ENCODE measurements at regions not wholly inside any gene's neighbourhood (a gene's known extent, or its start where the extent isn't known, plus 50 kb on each side); places are given as distances from the start of the nearest gene placed in this dataset.
"Not testable (repeated sequence)": the region's sequence is repeated elsewhere in the genome, so short reads cannot be mapped to it uniquely, and the experiment has no call there.

DNA sequence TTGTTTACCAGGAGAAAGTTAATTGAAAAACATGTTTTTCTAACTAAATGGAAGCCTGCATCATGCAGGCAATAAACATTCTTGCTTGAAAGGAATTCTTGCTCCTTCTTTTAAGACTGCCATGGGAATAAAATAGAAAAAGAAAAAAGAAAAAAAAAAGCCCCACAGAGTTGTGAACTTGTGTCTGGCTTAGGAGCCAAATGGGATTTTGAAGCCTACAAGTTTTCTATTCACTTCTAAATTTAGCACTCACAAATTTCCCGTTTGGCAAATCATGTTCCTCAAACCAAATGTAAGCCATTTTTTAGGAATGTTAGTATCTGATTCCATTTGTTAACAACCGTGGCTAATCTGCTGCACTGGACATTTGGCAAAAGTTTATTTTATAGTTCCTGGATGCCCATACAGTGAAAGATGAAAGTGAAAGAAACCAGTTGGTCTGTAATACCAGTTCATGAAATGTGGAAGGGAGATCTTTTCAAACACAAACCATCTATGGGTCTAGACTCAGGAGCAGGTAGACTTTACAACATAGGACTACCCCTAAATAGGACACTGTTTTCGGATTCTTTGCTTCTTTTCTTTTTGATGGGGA is 133.8 kb upstream of the GMNC start:
- FAIRE-seq: no peak

DNA sequence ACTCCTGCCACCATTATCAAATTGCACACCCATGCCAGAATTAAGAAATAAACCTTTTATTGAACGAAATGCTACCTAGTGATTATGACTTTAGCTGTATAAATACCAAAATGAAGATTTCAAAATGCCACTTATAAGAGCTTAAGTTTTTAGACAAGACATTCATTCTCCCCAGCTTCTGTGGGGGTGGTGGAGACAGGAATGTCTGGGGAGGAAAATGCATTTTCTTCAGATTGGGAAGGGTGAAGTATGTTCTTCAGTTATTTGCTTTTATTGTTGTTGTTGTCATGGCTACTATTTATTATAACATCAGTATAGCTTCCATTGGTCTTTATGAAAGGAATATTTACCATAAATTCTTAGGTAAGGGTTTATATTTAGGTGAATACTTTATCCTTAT is 132.7 kb upstream of the GMNC start:
- DNase-seq (ENCODE audit: extremely low spot score, insufficient read length, low read depth): no peak
- FAIRE-seq: no peak

More for the DNA sequence above, 133.8 kb upstream of the GMNC start:
- DNase-seq (ENCODE audit: extremely low spot score, insufficient read length, low read depth): no peak

DNA sequence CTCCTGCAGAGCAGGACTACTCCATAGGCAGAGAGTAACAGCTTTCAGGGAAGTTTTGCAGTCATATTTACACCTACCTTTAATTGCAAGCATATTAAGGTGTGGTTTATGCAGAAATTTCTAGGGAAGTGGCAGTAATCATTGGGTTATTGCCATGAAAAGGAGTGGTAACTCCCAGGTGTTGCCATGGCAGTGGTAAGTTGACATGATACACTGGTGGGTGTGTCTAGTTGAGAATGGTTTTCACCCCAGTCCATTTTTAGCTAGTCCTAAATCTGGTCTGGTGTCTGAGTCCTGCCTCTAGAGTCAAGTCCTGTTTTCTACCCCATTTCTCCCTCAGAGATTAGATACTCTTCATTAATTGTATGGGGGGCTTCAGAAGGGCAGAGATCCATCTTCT is 128.4 kb upstream of the GMNC start:
- no peak for FAIRE-seq
- no peak for DNase-seq (ENCODE audit: extremely low spot score, insufficient read length, low read depth)

DNA sequence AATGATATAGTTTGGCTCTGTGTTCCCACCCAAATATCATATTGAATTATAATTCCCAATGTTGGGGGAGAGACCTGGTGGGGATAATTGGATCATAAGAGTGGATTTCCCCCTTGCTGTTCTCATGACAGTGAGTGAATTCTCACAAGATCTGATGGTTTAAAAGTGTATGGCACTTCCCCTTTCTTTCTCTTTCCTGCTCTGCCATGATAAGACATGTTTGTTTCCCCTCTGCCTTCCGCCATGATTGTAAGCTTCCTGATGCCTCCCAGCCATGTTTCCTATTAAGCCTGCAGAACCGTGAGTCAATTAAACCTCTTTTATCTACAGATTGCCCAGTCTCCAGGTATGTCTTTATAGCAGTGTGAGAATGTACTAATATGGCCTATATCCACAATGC is 126.7 kb upstream of the GMNC start:
- no peak for FAIRE-seq

DNA sequence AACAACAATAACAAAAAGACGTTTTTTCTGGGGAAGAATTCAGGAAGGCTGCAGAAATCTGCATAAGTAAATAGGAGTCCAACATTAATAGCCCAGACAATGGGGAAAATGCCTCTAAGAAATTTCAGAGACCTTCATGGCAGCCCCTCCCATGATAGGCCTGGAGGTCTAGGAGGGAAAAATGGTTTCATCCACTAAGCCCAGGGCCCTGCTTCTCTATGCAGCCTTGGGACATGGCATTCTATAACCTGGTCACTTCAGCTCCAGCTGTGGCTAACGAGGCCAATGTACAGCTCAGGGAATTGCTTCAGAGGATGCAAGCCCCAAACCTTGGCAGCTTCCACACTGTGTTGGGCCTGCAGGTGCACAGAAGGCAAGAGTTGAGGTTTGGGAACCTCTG is 125.6 kb upstream of the GMNC start:
- no peak for DNase-seq (ENCODE audit: extremely low spot score, insufficient read length, low read depth)
- no peak for FAIRE-seq

More for the DNA sequence above, 126.7 kb upstream of the GMNC start:
- no peak for DNase-seq (ENCODE audit: extremely low spot score, insufficient read length, low read depth)

DNA sequence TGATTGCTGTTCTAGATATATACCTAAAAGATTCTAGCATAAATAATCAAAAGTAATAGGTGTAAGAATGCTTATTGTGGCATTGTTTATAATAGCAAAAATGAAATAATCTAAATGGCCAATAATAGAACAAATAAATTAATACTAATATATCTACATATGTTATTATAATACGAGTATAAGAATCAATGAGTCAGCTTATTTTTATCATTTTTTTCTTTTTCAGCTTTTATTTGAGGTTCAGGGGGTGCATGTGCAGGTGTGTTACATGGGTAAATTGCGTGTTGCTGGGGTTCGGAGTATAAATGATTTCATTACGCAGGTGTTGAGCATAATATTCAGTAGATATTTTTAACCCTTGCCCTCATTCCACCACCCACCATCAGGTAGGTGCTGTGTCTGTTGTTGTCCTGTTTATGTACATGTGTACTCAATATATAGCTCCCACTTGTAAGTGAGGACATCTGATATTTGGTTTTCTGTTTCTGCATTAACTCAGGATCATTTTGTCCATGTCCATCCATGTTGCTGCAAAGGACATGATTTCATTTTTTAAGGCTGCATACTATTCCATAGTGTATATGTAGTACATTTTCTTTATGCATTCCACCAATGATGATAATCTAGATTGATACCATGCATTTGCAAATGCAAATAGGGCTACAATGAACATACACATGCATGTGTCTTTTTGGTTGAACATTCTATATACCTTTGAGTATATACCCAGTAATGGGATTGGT is 122.2 kb upstream of the GMNC start:
- no peak for DNase-seq (ENCODE audit: extremely low spot score, insufficient read length, low read depth)
- FAIRE-seq: no peak

DNA sequence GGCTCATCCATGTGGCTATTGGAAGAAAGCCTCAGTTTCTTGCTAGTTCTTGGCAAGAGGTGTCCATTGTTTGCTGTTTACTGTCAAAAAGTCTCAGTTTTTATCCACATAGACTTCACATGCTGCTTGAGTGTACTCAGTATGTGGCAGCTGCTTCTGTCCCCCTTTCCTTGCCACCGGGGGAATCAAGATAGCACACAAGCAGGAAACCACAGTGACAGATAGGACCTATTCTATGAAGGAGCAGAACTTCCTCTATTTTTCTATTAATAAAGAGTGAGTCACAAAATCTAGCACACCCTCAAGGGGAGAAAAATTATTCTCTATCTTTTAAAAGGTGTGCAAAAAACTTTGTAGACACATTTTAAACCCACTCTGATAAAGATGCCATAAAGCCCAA is 121.4 kb upstream of the GMNC start:
- no peak for FAIRE-seq
- no peak for DNase-seq (ENCODE audit: extremely low spot score, insufficient read length, low read depth)

DNA sequence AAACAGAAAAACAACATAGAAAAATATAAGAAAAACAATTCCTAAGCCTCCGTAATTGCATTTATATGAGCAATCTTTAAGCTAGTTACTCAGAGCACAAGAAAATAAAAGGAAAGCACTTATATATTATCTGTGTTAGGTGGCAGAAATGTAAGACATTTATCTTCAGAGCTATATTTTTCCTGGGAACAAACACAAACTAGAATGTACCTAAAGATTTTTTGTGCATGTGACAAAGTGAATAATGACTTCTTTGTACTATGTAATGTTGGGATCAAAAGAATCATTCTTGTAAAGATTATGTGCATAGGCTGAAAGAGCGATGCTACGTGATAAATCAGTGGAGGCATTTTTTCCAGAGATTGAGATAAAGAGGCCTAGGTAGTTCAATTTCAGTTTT is 111.3 kb upstream of the GMNC start:
- FAIRE-seq (no peak), DNase-seq (ENCODE audit: extremely low spot score, insufficient read length, low read depth) (no peak)

DNA sequence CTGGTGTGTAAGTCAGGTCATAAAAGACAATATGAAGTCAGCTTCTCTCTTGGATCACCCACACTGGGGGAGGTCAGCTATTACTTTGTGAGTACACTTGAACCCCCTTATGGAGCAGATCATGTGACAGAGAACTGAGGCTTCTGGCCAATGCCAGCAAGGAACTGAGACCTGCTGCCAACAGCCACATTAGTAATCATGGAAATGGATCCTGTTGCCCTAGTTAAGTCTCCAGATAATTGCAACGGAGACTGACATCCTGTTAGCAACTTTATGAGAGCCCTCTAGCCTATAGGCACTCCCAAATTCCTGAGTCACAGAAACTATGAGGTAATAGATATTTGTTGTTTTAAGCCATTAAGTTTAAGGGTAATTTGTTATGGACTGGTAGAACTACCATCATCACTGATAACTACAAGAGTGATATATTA is 110.4 kb upstream of the GMNC start:
- DNase-seq (ENCODE audit: extremely low spot score, insufficient read length, low read depth): no peak
- FAIRE-seq: no peak

DNA sequence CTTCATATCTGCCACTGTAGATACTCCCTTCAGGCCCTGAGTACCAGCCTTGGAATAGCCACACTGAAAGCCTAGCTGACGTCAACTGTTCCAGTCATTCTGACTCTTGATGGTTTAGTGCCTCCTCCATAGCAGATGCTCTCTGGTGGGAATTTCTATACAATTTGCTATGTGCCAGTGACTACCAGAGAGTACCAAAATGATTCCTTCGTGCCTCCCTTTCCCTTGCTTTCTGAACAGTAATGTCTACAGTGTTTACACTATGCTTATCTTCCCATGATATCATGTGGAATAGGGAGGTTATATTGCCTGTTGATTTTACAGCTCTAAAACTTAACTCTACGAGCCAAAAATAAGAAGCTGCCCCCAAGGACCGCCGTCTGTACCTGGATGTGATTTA is 109.7 kb upstream of the GMNC start:
- FAIRE-seq (no peak), DNase-seq (ENCODE audit: extremely low spot score, insufficient read length, low read depth) (no peak)

DNA sequence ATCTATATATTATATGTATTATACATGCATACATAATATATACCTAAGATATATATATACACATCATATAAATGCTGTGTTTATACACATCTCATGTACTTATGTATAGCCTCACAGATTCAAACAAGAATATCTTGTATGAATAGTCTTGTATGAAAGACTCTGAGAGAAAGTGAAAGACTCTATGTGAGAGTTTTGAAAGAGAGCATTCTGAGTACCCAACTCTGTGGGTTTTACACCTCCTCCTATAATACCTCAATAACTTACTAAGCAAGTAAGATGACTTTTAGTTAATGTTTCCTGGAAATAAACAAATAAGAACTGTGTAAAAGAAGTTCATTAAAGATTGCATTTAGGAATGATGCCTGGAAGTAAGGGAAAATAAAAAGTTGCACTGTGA is 108.1 kb upstream of the GMNC start:
- no peak for DNase-seq (ENCODE audit: extremely low spot score, insufficient read length, low read depth)
- FAIRE-seq: no peak

DNA sequence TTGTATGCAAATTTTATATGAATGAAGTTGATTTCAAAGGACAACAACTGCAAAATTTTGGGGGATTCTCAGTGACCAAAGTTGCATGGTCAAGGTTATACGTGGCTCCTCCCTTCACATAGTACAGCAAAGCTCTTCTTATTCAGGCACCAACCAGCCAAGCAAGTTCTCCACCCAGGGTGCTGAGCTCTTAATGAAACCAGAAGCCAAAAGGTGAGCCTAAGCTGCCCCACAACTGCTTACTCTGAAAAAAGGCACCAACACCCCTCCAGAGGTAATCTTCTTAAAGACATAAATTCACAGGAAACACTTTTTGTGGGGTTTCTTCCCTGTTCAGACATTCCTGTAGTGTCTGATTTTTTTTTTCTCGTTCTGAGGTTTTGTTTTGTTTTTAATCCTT is 106.1 kb upstream of the GMNC start:
- no peak for FAIRE-seq

DNA sequence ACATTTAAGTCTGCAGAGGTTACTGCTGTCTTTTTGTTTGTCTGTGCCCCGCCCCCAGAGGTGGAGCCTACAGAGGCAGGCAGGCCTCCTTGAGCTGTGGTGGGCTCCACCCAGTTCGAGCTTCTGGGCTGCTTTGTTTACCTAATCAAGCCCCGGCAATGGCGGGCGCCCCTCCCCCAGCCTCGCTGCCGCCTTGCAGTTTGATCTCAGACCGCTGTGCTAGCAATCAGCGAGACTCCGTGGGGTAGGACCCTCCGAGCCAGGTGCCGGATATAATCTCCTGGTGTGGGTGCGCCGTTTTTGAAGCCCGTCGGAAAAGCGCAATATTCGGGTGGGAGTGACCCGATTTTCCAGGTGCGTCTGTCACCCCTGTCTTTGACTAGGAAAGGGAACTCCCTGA is 102.4 kb upstream of the GMNC start:
- not testable (repeated sequence) for DNase-seq (ENCODE audit: extremely low spot score, insufficient read length, low read depth); FAIRE-seq

More for the DNA sequence above, 106.1 kb upstream of the GMNC start:
- DNase-seq (ENCODE audit: extremely low spot score, insufficient read length, low read depth): no peak

DNA sequence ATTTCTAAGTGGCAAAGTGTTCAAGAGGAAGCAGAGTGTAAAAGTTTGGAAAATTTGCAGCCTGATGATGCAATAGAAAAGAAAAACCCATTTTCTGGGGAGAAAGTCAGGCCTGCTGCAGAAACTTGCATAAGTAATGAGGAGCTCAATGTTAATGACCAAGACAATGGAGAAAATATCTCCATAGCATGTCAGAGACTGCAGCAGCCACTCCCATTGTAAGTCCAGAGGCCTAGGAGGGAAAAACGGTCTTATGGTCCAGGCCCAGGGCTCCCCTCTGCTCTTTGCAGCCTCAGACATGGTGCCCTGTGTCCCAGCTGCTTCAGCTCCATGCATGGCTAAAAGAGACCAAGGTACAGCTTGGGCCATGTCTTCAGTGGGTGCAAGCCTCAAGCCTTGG is 96.6 kb upstream of the GMNC start:
- FAIRE-seq (no peak), DNase-seq (ENCODE audit: extremely low spot score, insufficient read length, low read depth) (no peak)

DNA sequence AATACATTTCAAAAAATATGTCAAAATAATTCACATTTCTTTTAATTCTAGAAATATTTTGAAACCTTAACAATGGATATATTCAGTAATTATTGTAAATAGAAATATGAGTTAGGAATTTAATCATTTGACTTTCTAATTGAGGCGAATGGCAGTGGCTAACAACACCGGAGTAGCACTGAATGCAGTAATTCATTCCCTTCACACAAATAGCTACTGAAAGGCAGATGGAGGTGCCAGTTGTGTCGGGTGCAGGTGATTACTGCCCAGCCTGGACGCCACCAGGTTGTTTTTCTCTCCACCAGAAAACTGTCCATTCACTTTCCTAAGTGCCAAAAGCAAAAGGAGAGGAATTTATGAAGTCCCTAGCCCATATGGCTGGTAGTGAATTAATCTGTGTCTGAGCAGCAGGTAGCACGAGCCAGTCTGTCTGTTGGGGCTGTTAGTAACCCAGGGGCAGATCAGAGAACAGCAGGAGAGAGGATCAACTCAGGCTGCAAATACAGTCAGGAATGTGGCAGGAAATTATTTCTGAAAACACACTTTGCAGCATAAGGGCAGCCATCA is 79.3 kb upstream of the GMNC start:
- no peak for FAIRE-seq
- DNase-seq (ENCODE audit: extremely low spot score, insufficient read length, low read depth): no peak

DNA sequence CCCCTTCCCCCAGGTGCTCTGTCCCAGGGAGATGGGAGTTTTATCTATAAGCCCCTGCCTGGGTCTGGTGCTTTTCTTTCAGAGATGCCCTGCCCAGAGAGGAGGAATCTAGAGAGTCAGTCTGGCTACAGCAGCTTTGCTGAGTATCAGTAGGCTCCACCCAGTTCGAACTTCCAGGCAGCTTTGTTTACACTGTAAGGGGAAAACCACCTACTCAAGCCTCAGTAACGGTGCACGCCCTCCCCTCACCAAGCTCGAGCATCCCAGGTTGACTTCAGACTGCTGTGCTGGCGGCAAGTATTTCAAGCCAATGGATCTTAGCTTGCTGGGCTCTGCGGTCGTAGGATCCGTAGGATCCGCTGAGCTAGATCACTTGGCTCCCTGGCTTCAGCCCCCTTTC is 72.1 kb upstream of the GMNC start:
- not testable (repeated sequence) for FAIRE-seq

DNA sequence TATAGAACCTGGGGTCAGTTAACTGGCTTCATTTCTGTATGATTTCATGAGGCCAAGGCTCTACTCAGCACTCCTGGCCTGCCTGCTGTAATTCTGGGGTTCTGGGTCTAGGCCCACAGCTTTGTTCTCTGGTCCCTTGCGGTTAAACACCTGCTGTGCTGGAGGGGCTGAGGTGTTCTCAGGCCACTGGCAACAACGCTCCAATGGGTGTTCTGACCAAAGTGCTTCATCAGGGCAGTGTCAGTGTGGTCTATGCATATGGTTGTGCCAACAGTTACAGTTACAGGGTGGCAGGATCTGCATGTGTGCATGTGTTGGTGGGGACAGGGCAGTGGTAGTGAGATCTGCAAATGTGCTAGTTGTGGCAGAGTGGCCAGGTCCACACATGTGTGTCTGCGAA is 64.1 kb upstream of the GMNC start:
- FAIRE-seq: no peak
- no peak for DNase-seq (ENCODE audit: extremely low spot score, insufficient read length, low read depth)

More for the DNA sequence above, 72.1 kb upstream of the GMNC start:
- not testable (repeated sequence) for DNase-seq (ENCODE audit: extremely low spot score, insufficient read length, low read depth)

DNA sequence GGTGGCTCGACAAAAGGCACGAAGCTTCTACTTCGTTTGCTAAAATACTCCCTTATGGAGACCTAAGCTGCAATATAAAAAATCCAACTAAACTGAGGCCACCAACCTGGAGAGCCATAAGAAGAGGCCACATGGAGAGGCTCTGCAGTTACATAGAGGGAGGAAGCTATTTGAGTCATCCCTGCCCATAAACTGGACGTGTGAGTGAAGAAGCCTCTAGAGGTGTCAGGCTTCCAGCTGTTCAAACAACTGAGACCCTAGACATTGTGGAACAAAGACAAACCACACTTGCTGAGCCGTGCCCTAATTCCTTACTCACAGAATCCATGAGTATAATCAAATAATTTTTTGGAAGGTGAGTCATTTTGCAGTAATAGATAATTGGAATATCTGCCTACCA is 50.2 kb upstream of the GMNC start:
- no peak for FAIRE-seq
- DNase-seq (ENCODE audit: extremely low spot score, insufficient read length, low read depth): no peak
